Central memory CD8-positive, alpha-beta T cell (primary cell): ENCODE measurements at regions not wholly inside any gene's neighbourhood (a gene's known extent, or its start where the extent isn't known, plus 50 kb on each side); places are given as distances from the start of the nearest gene placed in this dataset.

Experiments used
- ATAC-seq: fragments of 150-1000 bp; cut with Tn5 transposase; replicated peaks from 2 replicates; pipeline ENCODE4 v1.10.0; 2022; ENCODE audit warnings: mild to moderate bottlenecking, moderate FRiP score, moderate number of reproducible peaks; ENCODE audit not compliant: poor library complexity, severe bottlenecking; ENCODE audit errors: extremely low read depth
- DNase-seq, 2 donors: peaks; one replicate each; pipeline ENCODE4 v3.0.0; 2021; ENCODE audit warnings: low spot score in 2 of 2
- H3K27ac Mint-ChIP-seq: one replicate; pipeline ENCODE4 v1.8.0; 2022; ENCODE audit warnings: low read depth, mild to moderate bottlenecking, moderate library complexity, mixed read lengths
- H3K27me3 Mint-ChIP-seq: one replicate; pipeline ENCODE4 v1.8.0; 2022; ENCODE audit warnings: mixed read lengths
- H3K36me3 Mint-ChIP-seq: one replicate; pipeline ENCODE4 v1.8.0; 2022; ENCODE audit warnings: mild to moderate bottlenecking, moderate library complexity, mixed read lengths; ENCODE audit not compliant: insufficient read depth
- H3K4me1 Mint-ChIP-seq: one replicate; pipeline ENCODE4 v1.8.0; 2022; ENCODE audit warnings: mixed read lengths
- H3K4me3 Mint-ChIP-seq: one replicate; pipeline ENCODE4 v1.8.0; 2022; ENCODE audit warnings: mild to moderate bottlenecking, moderate library complexity, mixed read lengths
- H3K9me3 Mint-ChIP-seq: one replicate; pipeline ENCODE4 v1.8.0; 2022; ENCODE audit warnings: mixed read lengths

DNA sequence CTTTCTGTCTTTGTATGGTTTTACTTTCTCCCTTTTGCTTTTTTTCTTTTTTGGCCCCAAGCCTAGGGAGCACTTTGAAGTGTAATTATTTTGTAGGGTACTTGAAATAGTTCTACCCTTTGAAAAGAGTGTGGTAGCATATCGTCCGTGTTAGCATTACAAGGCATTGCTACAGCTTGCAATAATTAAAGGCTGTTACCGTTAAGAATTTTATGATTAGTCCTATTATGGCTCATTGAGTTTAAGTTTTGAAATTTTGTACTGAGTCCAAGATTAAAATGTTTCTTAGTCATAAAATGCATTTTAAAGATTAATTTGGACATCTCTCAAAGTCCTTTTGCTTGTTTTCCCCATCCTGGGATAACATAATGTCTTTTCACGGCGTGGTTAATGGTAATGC is 490.0 kb upstream of the LRRN3 start:
- no peak overlapping the region for H3K27ac Mint-ChIP-seq
- H3K4me1 Mint-ChIP-seq, result no peaks in the 10 kb centered on the region
- no peaks in the 10 kb centered on the region for H3K27me3 Mint-ChIP-seq
- H3K36me3 Mint-ChIP-seq, result no peaks in the 10 kb centered on the region
- no peak overlapping the region for H3K4me3 Mint-ChIP-seq
- H3K9me3 Mint-ChIP-seq, result peaks cover 4% of the 10 kb centered on the region
- ATAC-seq (no peak), DNase-seq (no peak)

DNA sequence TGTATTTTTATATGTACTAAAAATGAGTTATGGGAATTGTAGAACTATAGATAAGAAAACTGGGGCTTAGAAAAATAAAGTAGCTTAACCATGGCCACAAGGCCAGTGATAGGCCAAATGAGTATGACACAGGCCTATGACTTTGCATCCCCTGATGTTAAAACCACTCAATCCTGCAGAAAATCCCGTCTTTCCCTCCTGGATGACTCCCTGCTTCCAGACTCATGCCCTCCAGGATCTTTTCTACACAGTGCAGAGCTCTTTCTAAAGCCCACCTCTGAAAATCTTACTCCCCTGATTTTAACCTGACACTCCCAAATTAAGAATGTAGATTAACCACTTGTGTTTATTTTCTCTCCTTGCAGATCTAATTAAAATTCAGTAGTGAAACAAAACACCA is 489.2 kb upstream of the LRRN3 start:
- no peak overlapping the region for H3K4me3 Mint-ChIP-seq
- no peak overlapping the region for H3K27ac Mint-ChIP-seq
- no peak for DNase-seq
- H3K36me3 Mint-ChIP-seq, result no peaks in the 10 kb centered on the region
- no peaks in the 10 kb centered on the region for H3K27me3 Mint-ChIP-seq
- ATAC-seq, result no peak
- peaks cover 4% of the 10 kb centered on the region for H3K9me3 Mint-ChIP-seq
- no peaks in the 10 kb centered on the region for H3K4me1 Mint-ChIP-seq

GRCh38 chr7:110604206-110604605 is 486.7 kb upstream of the LRRN3 start:
- Mint-ChIP-seq H3K4me1 (no peaks in the 10 kb centered on the region), H3K4me3 (no peak overlapping the region), H3K27me3 (no peaks in the 10 kb centered on the region), H3K27ac (no peak overlapping the region), H3K36me3 (no peaks in the 10 kb centered on the region), H3K9me3 (peaks cover 6% of the 10 kb centered on the region)
- DNase-seq (no peak), ATAC-seq (no peak)

DNA sequence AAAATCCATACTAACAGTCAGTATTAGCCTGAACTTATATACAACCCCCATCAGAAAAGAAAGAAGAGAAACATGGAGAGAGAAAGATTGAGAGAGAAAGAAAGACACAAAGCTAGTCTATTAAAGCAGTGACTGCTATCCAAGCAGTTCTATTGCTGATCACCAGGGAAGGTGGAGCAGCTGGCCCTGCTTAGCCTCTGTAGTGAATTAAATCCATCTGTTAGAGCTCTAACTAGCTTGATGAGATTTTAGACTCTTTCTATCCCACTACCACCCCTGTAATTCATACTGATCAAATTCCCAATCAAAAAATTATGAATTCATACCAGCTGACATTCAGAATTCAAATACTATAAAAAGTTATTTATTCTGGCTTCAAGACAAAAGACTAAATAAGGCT is 486.0 kb upstream of the LRRN3 start:
- Mint-ChIP-seq H3K4me3 (no peak overlapping the region), H3K27ac (no peak overlapping the region)
- ATAC-seq, result no peak

DNA sequence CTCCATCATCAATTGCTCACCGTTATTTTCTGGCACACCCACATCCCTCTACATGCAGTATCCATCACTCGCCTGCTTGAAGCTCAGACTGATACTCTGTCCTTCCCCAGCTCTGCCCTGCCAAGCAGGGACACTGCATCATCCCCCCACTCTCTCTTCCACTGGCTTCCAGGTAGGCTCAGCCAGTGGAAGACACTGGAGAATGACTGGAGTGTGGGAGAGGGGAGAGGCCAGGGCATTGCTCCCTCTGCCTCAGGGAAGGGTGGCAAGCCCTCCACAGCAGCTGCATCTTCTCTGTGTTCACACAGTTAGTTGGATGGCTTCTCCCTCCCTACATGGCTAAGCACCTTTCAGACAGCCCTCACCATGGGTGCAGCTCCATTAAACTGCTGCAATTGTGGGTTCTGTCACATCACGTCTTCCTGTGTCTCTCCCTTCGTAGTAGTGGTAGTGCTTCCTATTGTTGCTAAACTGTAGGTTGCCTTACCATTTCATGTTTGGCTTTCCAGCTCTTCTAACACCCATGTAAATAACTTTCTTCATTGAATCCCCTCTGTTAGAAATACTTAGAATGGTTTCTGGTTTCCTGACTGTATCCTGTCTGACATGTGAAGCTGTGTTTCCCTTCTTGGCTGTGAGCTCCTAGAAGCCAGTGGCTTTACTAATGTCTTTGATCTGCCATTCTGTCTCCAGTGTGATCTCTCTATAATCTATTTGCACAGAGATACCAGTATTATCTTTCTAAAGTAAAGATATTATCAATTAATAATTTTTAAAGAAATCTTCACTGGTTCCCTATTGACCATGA is 483.7 kb upstream of the LRRN3 start:
- H3K4me3 Mint-ChIP-seq, result no peak overlapping the region
- no peaks in the 10 kb centered on the region for H3K4me1 Mint-ChIP-seq

More for the DNA sequence above, 486.0 kb upstream of the LRRN3 start:
- Mint-ChIP-seq H3K9me3 (peaks cover 5% of the 10 kb centered on the region), H3K36me3 (no peaks in the 10 kb centered on the region), H3K4me1 (no peaks in the 10 kb centered on the region), H3K27me3 (no peaks in the 10 kb centered on the region)
- no peak for DNase-seq

GRCh38 chr7:110609336-110609735 is 481.6 kb upstream of the LRRN3 start:
- Mint-ChIP-seq H3K4me1 (no peaks in the 10 kb centered on the region), H3K9me3 (peaks cover 5% of the 10 kb centered on the region), H3K4me3 (no peak overlapping the region), H3K27me3 (no peaks in the 10 kb centered on the region), H3K27ac (no peak overlapping the region), H3K36me3 (no peaks in the 10 kb centered on the region)
- DNase-seq (no peak), ATAC-seq (no peak)

More for the DNA sequence above, 483.7 kb upstream of the LRRN3 start:
- DNase-seq (no peak), ATAC-seq (no peak)
- H3K27ac Mint-ChIP-seq, result no peak overlapping the region
- peaks cover 5% of the 10 kb centered on the region for H3K9me3 Mint-ChIP-seq
- no peaks in the 10 kb centered on the region for H3K27me3 Mint-ChIP-seq
- no peaks in the 10 kb centered on the region for H3K36me3 Mint-ChIP-seq

GRCh38 chr7:110612680-110613079 is 478.2 kb upstream of the LRRN3 start:
- DNase-seq (no peak), ATAC-seq (no peak)
- no peaks in the 10 kb centered on the region for H3K4me1 Mint-ChIP-seq
- H3K27me3 Mint-ChIP-seq, result no peaks in the 10 kb centered on the region
- H3K9me3 Mint-ChIP-seq, result no peaks in the 10 kb centered on the region
- no peak overlapping the region for H3K27ac Mint-ChIP-seq
- no peak overlapping the region for H3K4me3 Mint-ChIP-seq
- no peaks in the 10 kb centered on the region for H3K36me3 Mint-ChIP-seq
